Right cardiac atrium (tissue), 5 donors: ENCODE measurements at regions not wholly inside any gene's neighbourhood (a gene's known extent, or its start where the extent isn't known, plus 50 kb on each side); places are given as distances from the start of the nearest gene placed in this dataset.

ENCODE experiments used
- ATAC-seq, 2 donors: fragments of 200-7000 bp; cut with Tn5 transposase; one replicate each; pipeline versions ENCODE4 v1.8.0 to v1.9.1; 2020; ENCODE audit warnings: moderate library complexity in 2 of 2, mild to moderate bottlenecking in 1 of 2
- DNase-seq, 3 donors: peaks; one replicate each; pipeline ENCODE4 v3.0.0-alpha.2; 2020
- H3K27ac ChIP-seq: one replicate; pipeline ENCODE4 v1.5.1; 2013; ENCODE audit warnings: mild to moderate bottlenecking, low read length, control low read depth, moderate library complexity
- H3K27me3 ChIP-seq: one replicate; pipeline ENCODE4 v1.6.1; 2013; ENCODE audit not compliant: control insufficient read depth, insufficient read depth
- H3K4me1 ChIP-seq: one replicate; pipeline ENCODE4 v1.6.1; 2013; ENCODE audit warnings: low read length; ENCODE audit not compliant: control insufficient read depth, insufficient read depth
- H3K4me3 ChIP-seq: one replicate; pipeline ENCODE4 v1.5.1; 2013; ENCODE audit warnings: low read length, control low read depth
- H3K9me3 ChIP-seq: one replicate; pipeline ENCODE4 v1.6.1; 2013; ENCODE audit warnings: low read length; ENCODE audit not compliant: control insufficient read depth
- WGBS: extraction: QIAGEN DNeasy Blood & Tissue Kit; methylation state at CpG from one replicate; pipeline ENCODE4 v1.1.7; 2013; 5-methylcytosine and 5-hydroxymethylcytosine counted together
- intact Hi-C, 4 donors: fragments of 100-400 bp; cut with DNase I; formaldehyde crosslinking; loops; one replicate each; pipeline versions ENCODE4 v1.11.0 to v1.14.0; 2022 to 2023
- donor health status: healthy with polysubstance abuse.
- donor health status: DM: no; HTN: yes; CAD: no.
- donor health status: DM: no; HTN: no; CAD: no.
- donor health status: DM: no; HTN: yes; CAD: no; lungs with severe emphysema.
- donor health status: DM: yes; HTN: yes; CAD: no.

DNA sequence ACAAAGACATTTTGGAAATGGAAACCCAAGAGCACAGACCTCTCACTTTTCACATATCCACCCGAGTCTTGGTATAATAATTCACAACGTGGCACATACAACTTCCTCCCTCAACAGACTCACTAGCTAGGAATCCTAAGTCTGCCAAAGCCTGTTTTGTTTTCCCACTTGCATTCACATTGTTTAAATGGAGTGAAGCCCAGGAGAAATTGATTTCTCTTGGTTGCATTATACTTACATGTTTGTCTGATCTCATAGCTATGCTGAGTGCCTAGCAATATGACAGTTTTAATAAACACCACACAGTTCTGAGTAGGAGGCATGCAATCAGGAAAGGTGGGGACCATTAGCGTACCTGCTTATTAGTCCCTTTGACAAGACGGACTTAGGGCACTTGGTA, 348.6 kb upstream of the ADGRL4 start:
- DNase-seq: no peak
- H3K27ac ChIP-seq: no peak overlapping the region
- no peaks in the 10 kb centered on the region for H3K27me3 ChIP-seq
- H3K9me3 ChIP-seq: no peaks in the 10 kb centered on the region
- ATAC-seq: no peak
- intact Hi-C loops: no loop called here
- WGBS: 76% methylated on average over 4 of the region's 4 CpGs
- no peaks in the 10 kb centered on the region for H3K4me1 ChIP-seq
- no peak overlapping the region for H3K4me3 ChIP-seq

DNA sequence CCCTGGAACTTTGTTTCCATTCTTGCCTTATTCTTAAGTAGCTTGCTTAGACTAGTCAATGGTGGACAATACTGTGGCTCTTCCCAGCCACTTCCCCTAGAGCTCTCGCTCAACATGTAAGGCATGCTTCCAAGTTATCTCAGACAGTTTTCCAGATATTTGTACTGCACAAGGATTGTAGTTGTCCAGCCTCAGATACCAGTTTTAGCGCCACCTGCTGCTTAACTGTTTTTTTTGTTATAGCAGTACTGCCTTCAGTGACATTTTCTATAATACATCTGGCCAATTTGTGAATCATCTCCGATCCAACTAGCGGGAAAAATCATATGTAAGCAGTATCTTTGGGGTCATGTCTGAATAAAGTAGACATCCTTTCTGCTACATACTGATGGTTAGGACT, 346.7 kb upstream of the ADGRL4 start:
- no peaks in the 10 kb centered on the region for H3K9me3 ChIP-seq
- no peaks in the 10 kb centered on the region for H3K27me3 ChIP-seq
- peak in 1 of 3 donors; percentile 10 for DNase-seq
- no peak overlapping the region for H3K4me3 ChIP-seq
- H3K27ac ChIP-seq: no peak overlapping the region
- no peaks in the 10 kb centered on the region for H3K4me1 ChIP-seq
- peak; percentile 65 to 73 for ATAC-seq
- intact Hi-C loops: no loop called here
- WGBS: 41% methylated on average over 4 of the region's 4 CpGs

GRCh38 chr1:79326875-79327274, 320.3 kb upstream of the ADGRL4 start:
- DNase-seq: no peak
- H3K4me3 ChIP-seq: no peak overlapping the region
- H3K4me1 ChIP-seq: no peaks in the 10 kb centered on the region
- no peak for ATAC-seq
- 89% methylated on average over 3 of the region's 3 CpGs for WGBS
- H3K27ac ChIP-seq: no peak overlapping the region
- intact Hi-C loops: no loop called here
- no peaks in the 10 kb centered on the region for H3K9me3 ChIP-seq
- no peaks in the 10 kb centered on the region for H3K27me3 ChIP-seq

- DNase-seq (no peak), ATAC-seq (no peak)
- Histone ChIP-seq H3K9me3 (no peaks in the 10 kb centered on the region), H3K4me3 (no peak overlapping the region), H3K4me1 (no peaks in the 10 kb centered on the region), H3K27me3 (no peaks in the 10 kb centered on the region), H3K27ac (no peak overlapping the region)
- intact Hi-C loops: no loop called here
Measured at GRCh38 chr1:79325705-79326104, 319.2 kb upstream of the ADGRL4 start.

DNA sequence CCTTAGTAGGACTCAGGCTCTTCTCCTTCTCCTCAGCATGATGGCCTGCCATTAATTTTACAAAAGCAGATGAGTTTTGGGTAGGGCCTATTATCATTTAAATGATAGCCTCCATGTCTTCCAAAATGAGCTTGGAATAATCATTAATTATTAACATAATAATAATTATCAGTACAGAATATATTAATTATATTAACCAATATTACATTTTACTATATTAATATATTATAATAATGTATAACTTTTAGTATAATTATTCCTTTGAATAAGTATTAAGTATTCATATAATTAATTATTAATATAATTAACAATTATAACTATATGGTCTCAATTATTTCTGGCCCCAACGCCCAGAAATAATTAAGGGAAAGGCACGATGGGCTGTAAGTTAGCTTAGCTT, 318.6 kb upstream of the ADGRL4 start:
- 92% methylated on average over 2 of the region's 2 CpGs for WGBS
- intact Hi-C loops: no loop called here
- Histone ChIP-seq H3K9me3 (no peaks in the 10 kb centered on the region), H3K27me3 (no peaks in the 10 kb centered on the region), H3K27ac (no peak overlapping the region), H3K4me3 (no peak overlapping the region), H3K4me1 (no peaks in the 10 kb centered on the region)
- DNase-seq: no peak
- no peak for ATAC-seq

GRCh38 chr1:79323239-79324025, 316.9 kb upstream of the ADGRL4 start:
- H3K4me1 ChIP-seq: no peaks in the 10 kb centered on the region
- H3K9me3 ChIP-seq: no peaks in the 10 kb centered on the region
- no peak overlapping the region for H3K27ac ChIP-seq
- 33% methylated on average over 1 of the region's 1 CpG for WGBS
- no peaks in the 10 kb centered on the region for H3K27me3 ChIP-seq
- intact Hi-C loops: no loop called here
- H3K4me3 ChIP-seq: no peak overlapping the region
- ATAC-seq (peak; percentile 54 to 57), DNase-seq (no peak)

- ATAC-seq: no peak
- no peaks in the 10 kb centered on the region for H3K4me1 ChIP-seq
- no peak overlapping the region for H3K4me3 ChIP-seq
- intact Hi-C loops: no loop called here
- no peak for DNase-seq
- H3K9me3 ChIP-seq: no peaks in the 10 kb centered on the region
- 96% methylated on average over 5 of the region's 5 CpGs for WGBS
- H3K27me3 ChIP-seq: no peaks in the 10 kb centered on the region
- H3K27ac ChIP-seq: no peak overlapping the region
Measured at GRCh38 chr1:79322511-79323027, 316.0 kb upstream of the ADGRL4 start.

DNA sequence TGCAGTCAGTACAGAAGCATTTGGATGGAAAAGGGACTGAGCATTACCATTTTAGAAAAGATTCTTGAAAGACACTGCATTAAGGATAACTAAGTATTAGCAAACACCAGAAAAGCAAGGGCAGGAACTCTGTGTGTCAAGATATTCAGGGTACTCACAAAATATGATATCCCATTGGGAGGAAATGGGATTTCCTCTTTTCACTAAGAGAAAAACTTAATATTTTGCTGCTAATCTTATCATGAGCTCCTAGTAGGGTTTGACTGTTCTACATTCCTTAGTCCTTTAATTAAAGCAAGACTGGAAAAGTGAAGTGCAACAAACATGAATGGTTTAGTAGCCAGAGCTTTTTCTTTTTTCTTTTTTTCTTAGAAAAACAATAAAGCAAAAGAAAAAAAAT, 305.9 kb upstream of the ADGRL4 start:
- no peak for ATAC-seq
- intact Hi-C loops: no loop called here
- no peak overlapping the region for H3K4me3 ChIP-seq
- no peak for DNase-seq
- H3K4me1 ChIP-seq: no peaks in the 10 kb centered on the region
- H3K9me3 ChIP-seq: no peaks in the 10 kb centered on the region
- H3K27me3 ChIP-seq: no peaks in the 10 kb centered on the region
- no peak overlapping the region for H3K27ac ChIP-seq

GRCh38 chr1:79310609-79311008, 304.1 kb upstream of the ADGRL4 start:
- intact Hi-C loops: no loop called here
- Histone ChIP-seq H3K27me3 (no peaks in the 10 kb centered on the region), H3K4me1 (no peaks in the 10 kb centered on the region), H3K9me3 (no peaks in the 10 kb centered on the region), H3K4me3 (no peak overlapping the region), H3K27ac (no peak overlapping the region)
- WGBS: 74% methylated on average over 3 of the region's 3 CpGs
- DNase-seq (no peak), ATAC-seq (no peak)

DNA sequence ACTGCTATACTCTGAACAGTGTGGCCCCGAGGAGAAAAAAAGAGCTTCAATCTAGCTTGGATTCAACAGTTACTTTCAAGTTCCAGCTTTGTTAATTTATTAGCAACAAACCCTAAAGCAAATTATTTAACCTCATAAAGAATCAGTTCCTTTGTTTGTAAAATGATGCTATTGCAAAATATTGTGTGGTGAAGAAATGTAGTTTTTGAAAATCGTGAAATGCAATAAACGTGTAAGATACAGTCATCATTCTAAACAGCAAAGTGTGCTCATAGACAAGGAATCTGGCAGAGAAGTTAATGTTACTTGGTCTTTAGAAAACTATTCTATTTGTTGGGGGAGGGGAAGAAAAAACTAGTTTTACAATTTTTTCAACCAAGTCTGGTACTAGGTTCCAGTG, 297.6 kb upstream of the ADGRL4 start:
- H3K9me3 ChIP-seq: no peaks in the 10 kb centered on the region
- intact Hi-C loops: no loop called here
- H3K4me3 ChIP-seq: no peak overlapping the region
- DNase-seq (no peak), ATAC-seq (no peak)
- WGBS: 70% methylated on average over 3 of the region's 3 CpGs
- no peaks in the 10 kb centered on the region for H3K4me1 ChIP-seq
- no peak overlapping the region for H3K27ac ChIP-seq
- no peaks in the 10 kb centered on the region for H3K27me3 ChIP-seq

DNA sequence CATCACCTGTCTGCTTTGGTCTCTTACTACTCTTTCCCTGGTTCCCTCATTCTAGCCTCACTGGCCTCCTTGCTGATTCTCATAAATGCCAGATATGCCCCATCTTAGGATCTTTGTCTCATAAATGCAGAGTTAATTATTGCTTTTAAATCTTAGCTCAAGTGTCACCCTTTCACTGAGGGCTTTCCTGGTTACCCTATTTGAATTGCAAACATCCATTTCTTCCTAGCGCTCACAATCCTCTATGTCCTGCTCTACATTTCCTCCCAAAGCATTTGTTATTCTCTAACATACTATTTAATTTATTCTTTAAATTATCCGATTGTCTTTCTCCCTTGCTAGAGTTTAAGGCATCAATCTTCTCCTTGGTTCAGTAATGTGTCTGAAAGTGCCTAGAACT, 296.5 kb upstream of the ADGRL4 start:
- intact Hi-C loops: no loop called here
- Histone ChIP-seq H3K27ac (no peak overlapping the region), H3K4me1 (no peaks in the 10 kb centered on the region), H3K27me3 (no peaks in the 10 kb centered on the region), H3K4me3 (no peak overlapping the region), H3K9me3 (no peaks in the 10 kb centered on the region)
- 91% methylated on average over 2 of the region's 2 CpGs for WGBS
- no peak for DNase-seq
- ATAC-seq: no peak
